K562 (cell line): ENCODE measurements at regions not wholly inside any gene's neighbourhood (a gene's known extent, or its start where the extent isn't known, plus 50 kb on each side); places are given as distances from the start of the nearest gene placed in this dataset.

Source experiments
- ATAC-seq: fragments of 200-7000 bp; cut with Tn5 transposase; 3 replicates; pipeline ENCODE4 v1.9.1; 2020; ENCODE audit warnings: moderate library complexity
- BruUV-seq: library from RNA; stranded (reverse); fragments of 400-500 nt; replicated peaks from 2 replicates; lab custom pipeline; 2021; lab: Mats Ljungman, UMichigan
- CTCF ChIA-PET: fragments of 300-600 bp; formaldehyde crosslinking; extraction: SDS; loops from one replicate; lab custom pipeline; 2021; ENCODE audit warnings: low intra/inter-chr PET ratio; lab: Yijun Ruan, JAX
- POLR2A ChIA-PET: fragments of 300-600, 350-650 bp; sonication (Branson Sonifier 250); formaldehyde crosslinking; extraction: SDS; loops from one replicate; lab custom pipeline; 2021; ENCODE audit warnings: antibody characterized with exemption, inconsistent platforms; lab: Yijun Ruan, JAX
- DNase-seq, 4 experiments: peaks; one replicate each; pipeline versions ENCODE4 v3.0.0 to v3.0.0-alpha.2; 2011 to 2018; ENCODE audit warnings: low spot score in 3 of 4, mixed read lengths in 3 of 4; ENCODE audit errors: extremely low read depth in 1 of 4
- FAIRE-seq: peaks from 2 replicates; lab custom pipeline; 2011; peaks lifted over from hg19 to GRCh38; lab: Jason Lieb, UNC
- H2AFZ ChIP-seq: 2 replicates; pipeline ENCODE4 v1.6.0; 2011; ENCODE audit warnings: low read depth, low read length, control low read depth, inconsistent platforms
- H3K27ac ChIP-seq: fragments of 200-600 bp; 3 replicates; pipeline ENCODE4 v1.8.0; 2011; ENCODE audit warnings: low read depth, mild to moderate bottlenecking, control low read depth, inconsistent platforms, low read length, moderate library complexity, mixed read lengths; ENCODE audit errors: extremely low read depth
- H3K27me3 ChIP-seq, 2 experiments: fragments of 300-600 bp in 1 of 2; 2 replicates in 1 of 2; 3 replicates in 1 of 2; pipeline versions ENCODE4 v1.6.0 to v1.8.0; 2011; ENCODE audit warnings: inconsistent platforms in 2 of 2, low read length in 2 of 2, mild to moderate bottlenecking in 1 of 2, mixed read lengths in 1 of 2, moderate library complexity in 1 of 2; ENCODE audit not compliant: control insufficient read depth in 2 of 2, insufficient read depth in 2 of 2
- H3K36me3 ChIP-seq: fragments of 300-600 bp; 3 replicates; pipeline ENCODE4 v1.8.0; 2011; ENCODE audit warnings: mild to moderate bottlenecking, low read length, inconsistent platforms; ENCODE audit not compliant: control insufficient read depth, insufficient read depth
- H3K4me1 ChIP-seq, 2 experiments: fragments of 200-600 bp in 1 of 2; replicated peaks in 1 of 2; 2 replicates in 1 of 2; 3 replicates in 1 of 2; pipeline versions ENCODE4 v1.5.1 to v1.8.0; 2011; ENCODE audit warnings: inconsistent platforms in 2 of 2, low read length in 2 of 2, mild to moderate bottlenecking in 1 of 2, mixed read lengths in 1 of 2, moderate library complexity in 1 of 2; ENCODE audit not compliant: control insufficient read depth in 2 of 2, insufficient read depth in 2 of 2
- H3K4me2 ChIP-seq: 2 replicates; pipeline ENCODE4 v1.6.1; 2011; ENCODE audit warnings: low read length, control low read depth, inconsistent platforms, mixed read lengths; ENCODE audit not compliant: insufficient read depth
- H3K4me3 ChIP-seq: fragments of 200-600 bp; sonication (generic), shearing (Covaris generic); 2 replicates; pipeline ENCODE4 v1.5.1; 2016; ENCODE audit warnings: control low read depth, inconsistent platforms
- H3K79me2 ChIP-seq: fragments of 200-600 bp; 3 replicates; pipeline ENCODE4 v1.8.0; 2011; ENCODE audit warnings: low read length, inconsistent platforms; ENCODE audit not compliant: control insufficient read depth, insufficient read depth
- H3K9ac ChIP-seq, 2 experiments: 2 replicates each; pipeline versions ENCODE4 v1.6.0 to v1.6.1; 2011; ENCODE audit warnings: low read depth in 2 of 2, low read length in 2 of 2, control low read depth in 1 of 2, inconsistent platforms in 1 of 2, mild to moderate bottlenecking in 1 of 2, mixed read lengths in 1 of 2; ENCODE audit not compliant: insufficient read depth in 1 of 2
- H3K9me1 ChIP-seq: one replicate; pipeline ENCODE4 v1.6.0; 2011; ENCODE audit warnings: inconsistent platforms, mild to moderate bottlenecking, low read length, moderate library complexity; ENCODE audit not compliant: control insufficient read depth, insufficient read depth
- H3K9me3 ChIP-seq: replicated peaks from 2 replicates; pipeline ENCODE4 v1.5.1; 2011; ENCODE audit warnings: low read depth, low read length, inconsistent platforms; ENCODE audit not compliant: control insufficient read depth, insufficient read depth
- H4K20me1 ChIP-seq: replicated peaks from 2 replicates; pipeline ENCODE4 v1.6.1; 2011; ENCODE audit warnings: low read length, inconsistent platforms, mixed read lengths; ENCODE audit not compliant: control insufficient read depth, insufficient read depth
- DDX20 ChIP-seq: fragments of 450-650 bp; IDR thresholded peaks from 2 replicates; pipeline ENCODE4 v1.6.1; 2016; ENCODE audit warnings: missing genetic modification characterization, low read depth, mild to moderate bottlenecking, missing compliant biosample characterization, moderate library complexity
- GABPB1 ChIP-seq: sonication (generic); formaldehyde crosslinking; IDR thresholded peaks from 2 replicates; pipeline ENCODE4 v1.8.0; 2022; ENCODE audit warnings: mild to moderate bottlenecking, missing genetic modification reagents
- TBL1XR1 ChIP-seq, 2 experiments: IDR thresholded peaks; 2 replicates each; pipeline ENCODE4 v1.6.1; 2012; ENCODE audit warnings: improper control_type of control experiment in 2 of 2, low read length in 2 of 2, mild to moderate bottlenecking in 1 of 2
- ZBTB33 ChIP-seq: sonication (generic); formaldehyde crosslinking; IDR thresholded peaks from 2 replicates; pipeline ENCODE4 v1.8.1; 2023; ENCODE audit warnings: mild to moderate bottlenecking, missing genetic modification reagents
- WGBS: fragments of 100-300 bp; shearing (Covaris generic); methylation state at CpG from one replicate; pipeline ENCODE4 v1.1.6; 2016; ENCODE audit warnings: low coverage, mixed read lengths; ENCODE audit not compliant: insufficient coverage; ENCODE audit errors: missing lambda C conversion rate; 5-methylcytosine and 5-hydroxymethylcytosine counted together
- in situ Hi-C: fragments of 300-500 bp; cut with MboI; formaldehyde crosslinking; loops from 4 replicates; pipeline ENCODE4 v1.15.0; 2018; ENCODE audit warnings: inconsistent platforms, mixed read lengths
- intact Hi-C: fragments of 100-400 bp; cut with micrococcal nuclease; formaldehyde crosslinking; loops from 2 replicates; pipeline ENCODE4 v1.14.2; 2022

GRCh38 chr11:103735497-103736032 is 300.9 kb upstream of the DDI1 start:
- H3K36me3 ChIP-seq = no peaks in the 10 kb centered on the region
- intact Hi-C loops = no loop called here
- no peak overlapping the region for H3K27ac ChIP-seq
- no peak for TF ChIP-seq DDX20 (tag)
- no peak for TF ChIP-seq ZBTB33 (CRISPR knock-in tag)
- no peak for TF ChIP-seq GABPB1 (CRISPR knock-in tag)
- TF ChIP-seq TBL1XR1 (IDR thresholded peaks at IDR 0.05; ENCODE audit: low read length in 2 of 2) = no peak
- H3K4me3 ChIP-seq = no peak overlapping the region
- no peaks in the 10 kb centered on the region for H3K9me1 ChIP-seq
- no peak overlapping the region for H2AFZ ChIP-seq
- no peaks in the 10 kb centered on the region for H3K9me3 ChIP-seq
- DNase-seq = no peak
- no peak for ATAC-seq
- no peaks in the 10 kb centered on the region for H4K20me1 ChIP-seq
- POLR2A ChIA-PET = no interaction called here
- H3K27me3 ChIP-seq = no peaks in the 10 kb centered on the region
- in situ Hi-C loops = no loop called here
- H3K4me1 ChIP-seq = no peaks in the 10 kb centered on the region
- CTCF ChIA-PET = no interaction called here
- FAIRE-seq = no peak
- BruUV-seq = no TSS peak
- no peak overlapping the region for H3K9ac ChIP-seq
- 0% methylated on average over 4 of the region's 4 CpGs for WGBS
- H3K4me2 ChIP-seq = no peak overlapping the region
- H3K79me2 ChIP-seq = no peaks in the 10 kb centered on the region
